GM21515 (cell line): ENCODE measurements at regions not wholly inside any gene's neighbourhood (a gene's known extent, or its start where the extent isn't known, plus 50 kb on each side); places are given as distances from the start of the nearest gene placed in this dataset.
"Not testable (repeated sequence)": the region's sequence is repeated elsewhere in the genome, so short reads cannot be mapped to it uniquely, and the experiment has no call there.

Experiments
- ATAC-seq: cut with Tn5 transposase; IDR thresholded peaks from one replicate; pipeline ENCODE4 v1.9.1; 2021; ENCODE audit not compliant: unreplicated experiment

DNA sequence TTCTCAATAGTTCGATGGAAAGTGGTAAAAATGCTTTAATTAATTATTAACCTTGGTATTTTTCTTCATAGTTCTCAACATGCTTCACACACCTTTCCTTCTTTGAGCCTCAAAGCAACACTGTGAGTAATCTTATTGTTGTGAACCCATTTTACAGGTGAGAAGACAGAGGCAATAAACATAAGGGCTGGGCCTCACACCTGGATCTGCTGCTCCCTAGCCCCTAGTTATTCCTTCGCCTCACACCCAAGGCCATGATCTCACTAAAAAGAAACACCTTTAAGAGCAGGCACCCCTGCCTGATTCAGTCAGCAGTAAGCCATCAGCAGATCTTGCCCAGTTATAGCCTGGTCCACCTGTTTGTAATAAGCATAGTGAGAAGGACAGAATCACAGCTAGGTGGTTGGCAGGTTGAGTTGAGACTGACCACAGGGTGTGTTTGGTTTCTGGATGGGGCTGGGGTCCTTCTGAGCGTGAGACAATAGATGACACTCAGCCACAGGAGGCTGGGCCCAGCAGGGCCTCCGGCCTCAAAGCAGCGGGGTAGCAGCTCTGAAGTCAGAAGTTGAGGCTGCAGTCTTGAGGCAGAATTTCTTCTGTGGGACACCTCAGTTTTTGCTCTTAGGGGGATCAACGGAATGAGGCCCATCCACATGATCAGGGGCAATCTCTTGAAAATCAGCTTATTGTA is 203.9 kb downstream of the RHOU start:
- ATAC-seq, result no peak

DNA sequence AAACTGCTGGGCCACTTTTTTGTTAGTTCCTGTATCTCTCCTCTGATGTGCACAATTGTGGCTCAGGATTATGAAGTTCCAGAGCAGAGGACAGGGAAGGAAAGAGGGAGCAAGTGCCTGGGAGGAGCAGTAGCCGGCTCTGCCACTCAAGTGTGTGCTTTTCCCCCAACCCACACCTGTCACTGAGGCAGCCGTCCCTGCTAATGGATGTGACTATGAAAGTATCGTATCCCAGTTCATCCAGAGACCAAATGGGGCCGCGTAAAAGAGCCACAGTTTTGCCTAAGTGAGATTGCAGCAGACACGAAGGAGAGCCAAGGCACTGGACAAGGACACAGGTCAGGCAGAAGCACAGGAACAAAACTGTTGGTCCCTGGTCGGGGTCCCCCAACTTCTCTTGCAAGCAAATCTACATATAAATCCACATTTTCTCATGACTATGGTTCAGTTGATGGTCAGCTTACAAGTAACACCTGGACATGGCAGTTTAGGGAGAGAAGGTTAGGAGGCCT is 204.7 kb downstream of the RHOU start:
- no peak for ATAC-seq

DNA sequence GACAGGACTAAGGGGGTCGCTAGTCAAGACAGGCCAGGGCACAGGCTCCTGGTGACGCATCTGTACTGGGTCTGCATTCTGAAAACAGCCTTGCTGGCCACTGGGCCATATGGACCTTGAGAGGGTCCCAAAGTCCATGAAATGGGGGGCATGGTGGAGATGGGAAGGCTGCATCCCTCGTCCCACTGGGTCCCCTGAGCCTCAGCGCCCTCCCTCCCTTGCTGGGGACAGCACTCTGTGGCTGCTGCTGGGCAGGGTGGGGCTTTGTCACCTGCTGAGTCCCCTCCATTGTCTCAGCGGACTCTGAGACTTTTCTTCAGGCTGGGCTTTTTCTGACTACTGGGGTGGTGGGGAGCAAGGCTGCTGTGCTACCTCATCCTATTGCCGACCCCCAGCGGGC is 205.2 kb downstream of the RHOU start:
- no peak for ATAC-seq

DNA sequence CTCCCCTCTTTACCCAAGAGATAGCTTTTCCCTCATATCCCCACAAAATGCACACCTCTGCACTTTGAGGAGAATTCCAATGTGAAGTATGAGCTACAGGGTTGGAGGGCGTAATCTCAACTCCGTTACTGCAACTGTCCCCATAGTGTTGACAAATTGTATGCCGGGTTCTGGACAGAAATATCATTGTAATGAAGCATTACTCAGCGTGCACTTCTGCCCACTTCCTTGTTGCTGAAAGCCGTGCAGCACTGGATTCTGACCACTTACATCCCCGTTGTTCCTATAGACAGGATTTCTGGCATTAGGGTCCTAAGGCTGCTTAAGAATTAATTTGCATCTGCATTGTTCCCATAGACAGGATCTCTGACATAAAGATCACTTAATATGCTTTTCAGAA is 205.6 kb downstream of the RHOU start:
- no peak for ATAC-seq

DNA sequence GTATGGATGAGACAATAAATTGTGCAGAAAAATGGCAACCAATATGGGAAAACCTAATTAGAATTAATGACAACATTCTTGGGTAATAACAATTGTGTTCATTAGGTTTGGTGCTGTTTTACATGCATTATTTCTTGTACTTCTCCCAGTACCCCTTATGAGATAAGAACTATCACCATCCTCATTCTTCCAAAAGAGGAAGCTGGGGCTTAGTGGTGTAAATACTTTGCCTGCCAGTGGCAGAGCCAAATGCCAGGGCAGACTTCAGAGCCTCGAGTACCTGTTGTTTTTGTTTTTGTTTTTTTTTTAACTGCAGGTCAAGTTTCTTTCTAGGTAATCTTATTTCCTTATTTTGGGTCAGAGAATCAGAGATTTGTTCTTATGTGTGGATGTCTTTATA is 206.4 kb downstream of the RHOU start:
- no peak for ATAC-seq

DNA sequence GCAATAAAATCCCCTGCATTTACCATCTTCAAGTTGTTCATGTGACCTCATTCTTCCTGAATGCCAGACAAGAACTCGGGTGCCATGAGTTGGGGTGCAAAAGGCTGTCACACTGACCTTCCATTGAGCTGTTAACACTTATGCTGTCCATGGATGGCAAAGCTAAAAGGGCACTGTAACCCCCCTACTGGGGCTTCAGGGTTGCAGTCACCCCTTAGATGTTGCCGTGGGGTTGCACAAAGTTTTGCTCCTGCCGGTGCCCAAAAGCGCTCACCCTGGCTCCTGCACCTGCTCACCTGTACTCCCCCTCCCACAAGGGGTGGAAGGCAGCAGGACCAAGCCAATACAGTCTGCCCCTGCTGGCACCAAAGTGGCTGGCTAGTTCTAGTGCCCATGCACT is 208.2 kb downstream of the RHOU start:
- no peak for ATAC-seq

DNA sequence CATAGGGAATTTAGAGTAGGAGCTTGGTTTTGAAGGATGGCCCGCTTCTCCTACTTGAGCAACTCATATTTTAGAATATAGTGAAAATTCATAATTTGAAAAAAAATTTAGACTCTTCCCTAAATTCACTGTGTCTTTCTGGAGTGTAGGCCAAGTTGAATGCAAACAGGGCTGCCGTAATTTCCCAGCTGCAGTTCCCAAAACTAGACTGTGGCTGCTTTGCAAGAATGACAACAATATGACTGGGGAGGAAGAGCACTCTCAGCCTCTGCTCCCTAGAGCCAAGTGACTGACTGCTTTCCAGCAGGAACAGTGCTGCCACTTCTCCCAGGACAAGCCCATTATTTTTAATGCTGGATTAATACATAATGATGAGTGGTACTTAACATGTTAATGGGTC is 209.0 kb downstream of the RHOU start:
- no peak for ATAC-seq

DNA sequence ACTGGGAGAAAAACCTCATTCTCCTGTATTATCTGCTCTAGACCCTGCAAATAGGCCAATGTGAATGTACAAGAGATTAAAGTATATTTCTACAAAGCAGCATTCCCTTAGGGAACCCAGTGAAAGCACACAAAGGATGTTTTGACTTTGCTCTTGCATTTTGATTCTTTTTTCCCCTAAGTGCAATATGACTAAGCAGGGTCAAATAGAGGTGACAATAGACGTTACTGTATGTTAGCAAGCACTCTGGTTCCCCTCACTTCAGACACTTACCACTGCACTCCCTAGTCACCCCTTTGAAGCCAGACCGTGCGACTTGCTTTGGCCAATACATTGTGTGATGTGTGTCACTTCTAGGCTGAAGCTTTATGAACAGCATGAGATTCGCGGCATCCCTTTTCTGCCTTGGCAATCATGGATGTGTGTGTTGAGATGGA is 209.7 kb downstream of the RHOU start:
- ATAC-seq, result no peak

DNA sequence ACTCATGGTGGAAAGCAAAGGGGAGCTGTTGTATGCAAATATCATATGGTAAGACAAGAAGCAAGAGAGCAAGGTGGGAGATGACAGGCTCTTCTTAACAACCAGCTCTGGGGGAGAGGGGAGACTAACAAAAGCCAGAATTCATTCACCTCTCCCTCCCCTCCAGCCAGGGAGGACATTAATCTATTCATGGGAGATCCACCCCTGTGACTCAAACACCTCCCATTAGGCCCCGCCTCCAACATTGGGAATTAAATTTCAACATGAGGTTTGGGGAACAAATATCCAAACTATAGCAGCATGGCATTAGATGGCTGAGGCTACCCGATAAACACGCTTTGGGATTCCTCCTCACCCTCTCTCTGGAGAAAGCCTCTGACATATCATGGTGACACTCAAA is 210.6 kb downstream of the RHOU start:
- ATAC-seq, result no peak

DNA sequence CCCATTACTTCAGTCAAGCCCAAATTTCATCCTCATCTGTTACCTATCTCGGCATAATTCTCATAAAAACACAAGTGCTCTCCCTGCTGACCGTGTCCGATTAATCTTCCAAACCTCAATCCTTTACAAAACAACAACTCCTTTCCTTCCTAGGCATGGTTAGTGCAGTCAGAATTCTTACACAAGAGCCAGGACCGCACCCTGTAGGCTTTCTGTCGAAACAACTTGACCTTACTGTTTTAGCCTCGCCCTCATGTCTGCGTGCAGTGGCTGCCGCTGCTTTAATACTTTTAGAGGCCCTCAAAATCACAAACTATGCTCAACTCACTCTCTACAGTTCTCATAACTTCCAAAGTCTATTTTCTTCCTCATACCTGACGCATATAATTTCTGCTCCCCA is 214.3 kb downstream of the RHOU start:
- not testable (repeated sequence) for ATAC-seq

DNA sequence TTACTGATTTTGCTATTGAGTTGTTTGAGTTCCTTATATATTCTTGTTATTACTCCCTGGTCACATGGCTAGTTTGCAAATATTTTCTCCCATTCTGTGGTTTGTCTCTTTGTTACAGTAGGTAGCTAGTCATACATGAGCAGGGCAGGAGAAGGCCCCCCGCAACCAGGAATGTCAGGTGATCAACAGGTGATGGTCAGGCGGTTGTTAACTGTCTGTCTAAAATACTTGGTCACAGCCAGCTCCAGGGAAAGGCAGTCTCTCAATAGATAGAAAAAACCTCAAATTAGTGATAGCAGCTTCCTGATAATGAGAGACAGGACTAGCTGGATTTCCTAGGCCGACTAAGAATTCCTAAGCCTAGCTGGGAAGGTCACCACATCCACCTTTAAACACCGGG is 217.9 kb downstream of the RHOU start:
- no peak for ATAC-seq

DNA sequence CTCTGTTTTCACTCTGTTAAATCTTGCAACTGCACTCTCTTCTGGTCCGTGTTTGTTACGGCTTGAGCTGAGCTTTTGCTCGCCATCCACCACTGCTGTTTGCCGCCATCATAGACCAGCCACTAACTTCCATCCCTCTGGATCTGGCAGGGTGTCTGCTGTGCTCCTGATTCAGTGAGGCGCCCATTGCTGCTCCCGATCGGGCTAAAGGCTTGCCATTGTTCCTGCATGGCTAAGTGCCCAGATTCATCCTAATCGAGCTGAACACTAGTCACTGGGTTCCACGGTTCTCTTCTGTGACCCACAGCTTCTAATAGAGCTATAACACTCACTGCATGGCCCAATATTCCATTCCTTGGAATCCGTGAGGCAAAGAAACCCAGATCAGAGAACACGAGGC is 218.5 kb downstream of the RHOU start:
- not testable (repeated sequence) for ATAC-seq

DNA sequence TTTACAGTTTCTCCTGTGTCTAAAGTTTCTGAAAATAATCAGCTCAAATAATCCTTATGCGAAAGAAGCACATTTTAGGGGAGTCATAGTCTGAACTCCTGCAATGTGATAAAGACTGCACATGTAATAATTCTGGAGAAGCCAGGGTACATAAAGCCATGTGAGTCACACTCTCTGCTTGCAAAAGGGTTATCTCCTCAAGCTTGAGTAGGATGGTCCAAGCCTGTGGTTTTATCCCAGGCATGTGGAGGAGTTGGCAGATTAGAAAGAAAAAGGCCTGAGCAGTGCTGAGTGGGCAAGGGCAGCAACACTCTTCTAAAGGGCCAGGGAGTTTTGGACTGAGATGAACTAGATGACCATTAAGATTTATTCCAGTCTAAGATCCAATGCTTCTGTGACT is 220.4 kb downstream of the RHOU start:
- no peak for ATAC-seq

DNA sequence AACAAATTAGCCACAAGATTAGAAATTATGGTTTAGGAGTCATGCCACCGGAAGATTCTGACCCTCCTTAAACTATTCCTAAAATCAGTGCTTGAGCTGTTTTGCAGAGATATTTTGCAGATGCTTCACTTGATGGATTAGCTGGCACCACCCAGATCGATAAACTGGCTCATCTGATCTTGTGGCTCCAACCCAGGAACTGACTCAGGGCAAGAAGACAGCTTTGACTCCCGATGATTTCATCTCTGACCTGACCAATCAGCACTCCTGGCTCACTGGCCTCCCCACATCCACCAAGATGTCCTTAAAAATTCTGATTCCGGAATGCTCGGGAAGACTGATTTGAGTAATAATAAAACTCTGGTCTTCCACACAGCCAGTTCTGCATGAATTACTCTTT is 221.6 kb downstream of the RHOU start:
- ATAC-seq, result no peak

DNA sequence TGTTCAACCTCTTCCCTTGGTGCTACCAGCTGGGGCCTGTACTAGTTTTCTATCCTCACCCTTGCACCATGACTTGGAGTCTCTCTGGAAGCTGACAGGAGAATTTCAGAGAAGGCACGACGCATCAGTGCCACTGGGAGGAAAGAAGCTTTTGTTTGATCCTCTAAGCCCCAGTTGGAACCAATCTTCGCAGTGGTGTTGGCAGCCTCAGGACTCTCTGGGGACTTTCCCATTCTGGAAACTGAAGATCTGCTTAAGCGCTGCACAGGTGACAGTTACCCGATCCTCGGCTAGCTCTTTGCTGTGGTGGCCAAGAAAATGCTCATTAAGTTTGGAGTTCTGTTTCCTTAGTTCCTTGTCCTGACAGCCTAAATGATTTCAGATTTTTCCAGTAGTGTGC is 222.3 kb downstream of the RHOU start:
- ATAC-seq, result no peak

DNA sequence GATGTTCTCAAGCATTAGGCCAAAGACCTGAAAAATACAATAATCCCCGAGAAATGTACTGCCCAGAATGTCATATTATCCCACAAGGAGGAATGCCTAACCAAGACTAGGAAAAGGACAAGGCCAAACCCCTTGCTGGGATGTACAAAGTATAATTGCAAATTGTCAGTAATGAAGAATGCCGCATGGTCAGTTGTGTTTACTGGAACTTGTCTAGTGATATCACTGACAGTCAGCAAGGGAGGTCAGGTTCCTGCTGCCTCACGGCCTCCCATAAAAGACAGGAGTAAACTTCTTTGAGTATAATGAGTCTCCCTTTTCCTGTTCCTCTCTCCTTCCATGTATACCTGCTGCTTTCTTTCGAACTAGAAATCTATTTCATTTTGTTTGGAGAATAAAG is 222.8 kb downstream of the RHOU start:
- ATAC-seq, result no peak

DNA sequence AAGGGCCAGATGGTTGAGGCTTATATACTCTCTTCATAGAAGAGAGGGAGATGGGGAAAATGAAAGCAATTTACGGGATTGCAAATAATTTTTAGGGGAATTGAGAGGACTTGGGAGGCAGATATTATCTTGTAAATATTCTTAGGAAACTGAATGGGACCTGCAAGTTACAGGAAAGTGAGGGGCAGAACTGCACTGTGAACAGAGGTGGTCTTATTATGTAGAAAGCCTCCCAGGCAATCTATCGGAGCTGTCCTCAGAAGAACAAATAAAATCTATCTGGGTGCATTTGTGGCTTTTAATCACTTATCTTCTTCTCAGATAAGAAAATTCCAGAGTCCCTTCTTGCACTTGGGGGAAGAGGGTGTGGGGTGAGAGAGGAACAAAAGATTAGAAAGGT is 223.5 kb downstream of the RHOU start:
- no peak for ATAC-seq

DNA sequence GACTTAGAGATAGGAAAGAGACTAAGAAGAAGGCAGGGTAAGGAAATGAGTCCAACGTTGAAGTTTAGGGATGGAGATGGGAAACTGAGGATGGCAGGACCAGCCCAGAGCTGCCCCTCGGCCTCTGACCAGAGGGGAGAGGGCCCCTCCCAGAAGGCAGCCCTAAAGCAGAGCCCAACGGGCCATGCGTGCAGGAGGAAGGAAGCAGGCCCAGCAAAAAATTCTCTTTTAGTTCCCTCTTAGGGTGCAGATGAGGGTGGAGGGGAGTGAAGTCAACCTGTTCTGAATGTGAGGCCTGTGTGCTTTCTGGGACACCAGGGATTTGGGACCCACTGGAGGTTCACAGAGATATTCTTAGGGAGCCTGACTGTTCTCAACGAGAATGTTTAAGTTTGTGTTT is 225.4 kb downstream of the RHOU start:
- no peak for ATAC-seq

DNA sequence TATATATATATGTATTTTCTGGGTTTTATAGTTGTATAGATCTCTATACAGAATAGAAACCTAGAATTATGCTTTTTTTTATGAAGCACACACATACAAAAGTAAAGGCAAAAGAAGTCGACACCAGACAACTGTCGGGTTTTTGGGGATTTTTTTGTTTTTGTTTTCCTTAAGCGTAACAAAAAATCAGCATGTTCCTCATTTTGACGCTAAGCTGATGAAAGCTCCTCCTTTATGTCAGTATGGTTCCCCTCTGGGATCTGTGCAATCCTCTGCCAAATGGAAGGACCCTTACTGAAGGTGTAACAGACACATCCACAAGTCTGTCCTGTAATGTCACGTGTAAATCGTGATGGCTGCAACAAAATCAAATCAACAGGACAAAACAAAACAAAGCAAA is 226.2 kb downstream of the RHOU start:
- no peak for ATAC-seq

DNA sequence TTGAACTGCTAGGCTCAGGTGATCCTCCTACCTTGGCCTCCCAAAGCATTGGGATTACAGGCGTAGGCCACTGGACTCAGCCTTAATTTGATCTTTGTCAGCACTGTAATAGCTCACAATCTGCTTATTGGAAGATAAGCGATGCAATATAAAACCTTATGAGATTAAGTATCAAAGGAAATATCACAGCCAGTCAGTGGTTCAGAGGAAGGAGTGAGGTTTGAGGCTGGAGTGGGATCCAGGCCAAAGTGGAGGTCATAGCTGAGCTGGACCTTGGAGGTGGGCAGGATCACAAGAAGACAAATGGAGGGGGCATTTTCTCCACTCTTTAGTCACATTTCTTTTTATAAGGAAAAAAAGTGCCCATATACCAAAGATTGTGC is 228.5 kb downstream of the RHOU start:
- no peak for ATAC-seq

DNA sequence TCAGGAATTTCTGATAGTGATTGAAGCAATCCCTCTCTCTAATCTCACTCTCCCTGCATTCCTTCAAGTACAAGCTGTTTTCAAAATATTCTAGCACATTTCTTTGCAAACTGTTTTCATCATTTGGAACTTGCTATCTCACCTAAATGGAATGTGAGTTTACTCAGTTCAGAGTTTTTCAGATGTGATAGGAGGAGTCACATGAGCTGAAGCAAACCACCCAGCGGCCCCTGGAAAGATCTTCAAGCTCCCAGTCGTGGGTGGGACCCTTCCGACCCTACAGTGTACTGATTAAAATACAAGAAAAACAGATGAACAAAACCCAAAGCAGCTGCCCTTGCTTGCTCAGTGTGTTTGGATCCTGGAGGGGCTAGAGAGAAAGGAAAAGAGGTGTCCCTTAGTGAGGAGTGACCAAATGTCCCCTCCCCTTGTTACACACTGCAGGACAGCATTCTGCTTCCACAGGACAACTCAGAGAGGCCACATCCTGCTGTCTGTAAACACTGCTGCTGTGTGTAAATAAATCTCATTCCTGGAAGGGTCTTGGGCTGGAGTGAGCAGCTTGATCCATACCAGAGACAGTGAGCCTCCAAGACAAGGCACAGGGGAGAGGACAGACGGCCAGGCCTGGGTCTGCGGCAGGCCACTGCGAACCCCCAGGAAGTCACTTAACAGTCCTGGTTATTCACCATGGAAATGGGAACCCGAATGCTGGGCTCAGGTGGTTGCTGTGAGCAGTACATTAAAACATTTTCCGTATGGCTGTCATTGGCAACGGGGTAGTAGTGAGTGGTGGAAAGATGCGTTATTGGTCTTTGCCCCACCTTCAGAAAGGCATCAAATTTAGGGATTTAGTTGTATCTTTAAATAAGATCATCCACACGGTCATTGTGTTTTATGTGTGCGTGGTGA is 229.2 kb downstream of the RHOU start:
- no peak for ATAC-seq

DNA sequence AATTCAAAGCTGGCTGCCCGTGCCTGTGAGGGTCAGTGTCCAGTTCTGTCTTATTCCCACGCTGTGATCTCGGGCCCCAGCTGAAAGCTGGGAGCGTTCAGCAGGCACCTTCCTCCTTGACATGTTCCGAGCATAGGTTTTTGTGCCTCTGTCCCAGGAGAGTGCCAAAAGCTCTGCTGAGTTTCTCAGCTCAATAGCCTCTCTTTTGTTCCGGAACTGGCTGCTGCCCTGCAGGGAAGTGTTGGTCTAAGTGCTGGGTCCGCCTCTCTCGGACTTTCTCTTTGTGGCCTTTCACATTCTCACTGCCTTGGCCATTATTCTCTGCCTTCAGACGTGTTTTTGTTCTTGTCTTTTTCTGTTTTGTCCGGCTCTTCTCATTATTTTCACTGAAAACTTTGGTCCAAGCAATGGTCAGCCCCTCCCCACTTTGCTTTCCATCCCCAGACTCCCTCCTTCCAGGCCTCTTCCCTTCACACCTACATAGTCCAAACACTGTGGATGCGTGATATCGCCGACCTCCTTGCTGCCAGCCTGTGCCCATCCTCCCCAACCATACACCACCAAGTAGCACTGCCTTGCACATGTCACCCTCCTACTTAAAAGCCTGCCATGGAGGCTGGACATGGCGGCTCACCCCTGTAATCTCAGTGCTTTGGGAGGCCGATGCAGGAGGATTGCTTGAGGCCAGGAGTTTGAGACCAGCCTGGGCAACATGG is 233.8 kb downstream of the RHOU start:
- ATAC-seq, result no peak
